Frontal cortex (tissue), 3 donors: ENCODE measurements at regions not wholly inside any gene's neighbourhood (a gene's known extent, or its start where the extent isn't known, plus 50 kb on each side); places are given as distances from the start of the nearest gene placed in this dataset.

Source experiments
- DNase-seq, 2 donors: peaks; one replicate each; pipeline ENCODE4 v3.0.0; 2012; ENCODE audit warnings: low spot score in 2 of 2
- FAIRE-seq: peaks from 2 replicates; lab custom pipeline; 2012; peaks lifted over from hg19 to GRCh38; lab: Jason Lieb, UNC
- donor health status: control.
- donor health status: control.
- donor health status: control.

GRCh38 chr21:16007943-16008342 lies 278.2 kb downstream of the USP25 start:
- FAIRE-seq: no peak
- DNase-seq: no peak

GRCh38 chr21:16011719-16012118 lies 281.9 kb downstream of the USP25 start:
- no peak for FAIRE-seq
- DNase-seq: no peak

- FAIRE-seq (no peak), DNase-seq (no peak)
These were observed 283.8 kb downstream of the USP25 start for GRCh38 chr21:16013570-16013969.

GRCh38 chr21:16020878-16021277 lies 291.1 kb downstream of the USP25 start:
- FAIRE-seq (no peak), DNase-seq (no peak)

GRCh38 chr21:16022116-16022515 lies 292.3 kb downstream of the USP25 start:
- FAIRE-seq (no peak), DNase-seq (no peak)

- FAIRE-seq (no peak), DNase-seq (no peak)
These were observed 293.1 kb downstream of the USP25 start for GRCh38 chr21:16022921-16023320.

- DNase-seq (no peak), FAIRE-seq (no peak)
These were observed 298.4 kb downstream of the USP25 start for GRCh38 chr21:16028142-16028541.

GRCh38 chr21:16028941-16029464 lies 299.2 kb downstream of the USP25 start:
- FAIRE-seq (no peak), DNase-seq (no peak)

- FAIRE-seq (no peak), DNase-seq (no peak)
These were observed 303.4 kb downstream of the USP25 start for GRCh38 chr21:16033193-16033592.

- FAIRE-seq: no peak
- no peak for DNase-seq
These were observed 304.8 kb downstream of the USP25 start for GRCh38 chr21:16034446-16035190.

GRCh38 chr21:16037421-16037955 lies 307.7 kb downstream of the USP25 start:
- DNase-seq (no peak), FAIRE-seq (no peak)

- DNase-seq: no peak
These were observed 310.8 kb downstream of the USP25 start for GRCh38 chr21:16040601-16041000.

GRCh38 chr21:16044676-16045075 lies 314.9 kb downstream of the USP25 start:
- FAIRE-seq: no peak
- DNase-seq: no peak

More at GRCh38 chr21:16040601-16041000, 310.8 kb downstream of the USP25 start:
- no peak for FAIRE-seq

- DNase-seq: no peak
- FAIRE-seq: no peak
These were observed 317.0 kb downstream of the USP25 start for GRCh38 chr21:16046656-16047330.

- no peak for FAIRE-seq
- DNase-seq: no peak
These were observed 318.1 kb downstream of the USP25 start for GRCh38 chr21:16047904-16048303.

GRCh38 chr21:16055014-16055413 lies 325.2 kb downstream of the USP25 start:
- DNase-seq (no peak), FAIRE-seq (no peak)

GRCh38 chr21:16058896-16059295 lies 329.1 kb downstream of the USP25 start:
- no peak for FAIRE-seq

GRCh38 chr21:16059981-16060380 lies 330.2 kb downstream of the USP25 start:
- no peak for DNase-seq
- no peak for FAIRE-seq

More at GRCh38 chr21:16058896-16059295, 329.1 kb downstream of the USP25 start:
- DNase-seq: no peak

- FAIRE-seq (no peak), DNase-seq (no peak)
These were observed 331.4 kb downstream of the USP25 start for GRCh38 chr21:16061194-16061593.

GRCh38 chr21:16069178-16070112 lies 339.7 kb downstream of the USP25 start:
- DNase-seq: no peak
- FAIRE-seq: no peak
